ENCODE measurements at regions not wholly inside any gene's neighbourhood (a gene's known extent, or its start where the extent isn't known, plus 50 kb on each side); places are given as distances from the start of the nearest gene placed in this dataset.
"Not testable (repeated sequence)": the region's sequence is repeated elsewhere in the genome, so short reads cannot be mapped to it uniquely, and the experiment has no call there.

DNA sequence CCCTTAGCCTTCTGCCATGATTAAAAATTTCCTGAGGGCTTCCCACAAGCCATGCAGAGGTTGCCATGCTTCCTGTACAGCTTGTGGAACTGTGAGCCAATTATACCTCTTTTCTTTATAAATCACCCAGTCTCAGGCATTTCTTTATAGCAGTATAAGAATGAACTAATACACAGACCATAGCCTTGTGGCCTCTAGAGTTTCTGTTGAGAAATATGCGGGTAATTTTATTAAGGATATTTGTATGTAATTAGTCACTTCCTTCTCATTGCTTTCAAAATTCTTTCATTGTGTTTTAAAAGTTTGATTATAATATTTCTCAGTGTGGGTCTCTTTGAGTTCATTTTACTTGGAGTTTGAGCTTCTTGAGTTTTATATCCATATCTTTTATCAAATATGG is 484.9 kb downstream of the COL12A1 start:
- peaks cover 31% of the 10 kb centered on the region for H3K9me3 Mint-ChIP-seq (ENCODE audit: low read depth)
- H3K4me1 Mint-ChIP-seq (ENCODE audit: low read depth) = peaks cover 4% of the 10 kb centered on the region
- H3K27me3 Mint-ChIP-seq (ENCODE audit: low read depth) = no peaks in the 10 kb centered on the region
- peaks cover 14% of the 10 kb centered on the region for H3K36me3 Mint-ChIP-seq (ENCODE audit: low read depth)
- H3K4me3 Mint-ChIP-seq (ENCODE audit: unreplicated experiment) = no peak overlapping the region
- no peak for DNase-seq (ENCODE audit: low spot score)
- H3K27ac Mint-ChIP-seq (ENCODE audit: unreplicated experiment) = no peak overlapping the region
- TF ChIP-seq, protein P1, sequence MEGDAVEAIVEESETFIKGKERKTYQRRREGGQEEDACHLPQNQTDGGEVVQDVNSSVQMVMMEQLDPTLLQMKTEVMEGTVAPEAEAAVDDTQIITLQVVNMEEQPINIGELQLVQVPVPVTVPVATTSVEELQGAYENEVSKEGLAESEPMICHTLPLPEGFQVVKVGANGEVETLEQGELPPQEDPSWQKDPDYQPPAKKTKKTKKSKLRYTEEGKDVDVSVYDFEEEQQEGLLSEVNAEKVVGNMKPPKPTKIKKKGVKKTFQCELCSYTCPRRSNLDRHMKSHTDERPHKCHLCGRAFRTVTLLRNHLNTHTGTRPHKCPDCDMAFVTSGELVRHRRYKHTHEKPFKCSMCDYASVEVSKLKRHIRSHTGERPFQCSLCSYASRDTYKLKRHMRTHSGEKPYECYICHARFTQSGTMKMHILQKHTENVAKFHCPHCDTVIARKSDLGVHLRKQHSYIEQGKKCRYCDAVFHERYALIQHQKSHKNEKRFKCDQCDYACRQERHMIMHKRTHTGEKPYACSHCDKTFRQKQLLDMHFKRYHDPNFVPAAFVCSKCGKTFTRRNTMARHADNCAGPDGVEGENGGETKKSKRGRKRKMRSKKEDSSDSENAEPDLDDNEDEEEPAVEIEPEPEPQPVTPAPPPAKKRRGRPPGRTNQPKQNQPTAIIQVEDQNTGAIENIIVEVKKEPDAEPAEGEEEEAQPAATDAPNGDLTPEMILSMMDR (IDR thresholded peaks at IDR 0.05) = no peak

DNA sequence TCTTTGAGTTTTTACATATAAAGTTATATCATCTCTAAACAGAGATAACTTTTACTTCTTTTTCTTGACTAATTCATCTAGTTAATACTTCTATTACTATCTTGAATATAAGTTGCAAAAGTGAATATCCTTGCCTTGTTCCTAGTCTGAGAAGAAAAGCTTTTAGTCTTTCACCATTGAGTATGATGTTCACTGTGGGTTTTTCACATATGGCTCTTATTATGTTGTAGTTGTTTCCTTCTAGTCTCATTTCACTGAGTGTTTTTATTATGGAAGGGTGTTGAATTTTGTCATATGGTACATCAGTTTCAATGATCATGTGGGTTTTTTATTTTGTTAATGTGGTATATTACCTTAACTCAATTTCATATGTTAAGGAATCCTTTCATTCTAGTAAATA is 488.3 kb downstream of the COL12A1 start:
- no peak overlapping the region for H3K4me3 Mint-ChIP-seq (ENCODE audit: unreplicated experiment)
- peaks cover 23% of the 10 kb centered on the region for H3K4me1 Mint-ChIP-seq (ENCODE audit: low read depth)
- TF ChIP-seq, protein P1 (IDR thresholded peaks at IDR 0.05) = no peak
- peaks cover 14% of the 10 kb centered on the region for H3K36me3 Mint-ChIP-seq (ENCODE audit: low read depth)
- H3K27ac Mint-ChIP-seq (ENCODE audit: unreplicated experiment) = no peak overlapping the region
- H3K9me3 Mint-ChIP-seq (ENCODE audit: low read depth) = peaks cover 26% of the 10 kb centered on the region
- H3K27me3 Mint-ChIP-seq (ENCODE audit: low read depth) = no peaks in the 10 kb centered on the region
- no peak for DNase-seq (ENCODE audit: low spot score)

DNA sequence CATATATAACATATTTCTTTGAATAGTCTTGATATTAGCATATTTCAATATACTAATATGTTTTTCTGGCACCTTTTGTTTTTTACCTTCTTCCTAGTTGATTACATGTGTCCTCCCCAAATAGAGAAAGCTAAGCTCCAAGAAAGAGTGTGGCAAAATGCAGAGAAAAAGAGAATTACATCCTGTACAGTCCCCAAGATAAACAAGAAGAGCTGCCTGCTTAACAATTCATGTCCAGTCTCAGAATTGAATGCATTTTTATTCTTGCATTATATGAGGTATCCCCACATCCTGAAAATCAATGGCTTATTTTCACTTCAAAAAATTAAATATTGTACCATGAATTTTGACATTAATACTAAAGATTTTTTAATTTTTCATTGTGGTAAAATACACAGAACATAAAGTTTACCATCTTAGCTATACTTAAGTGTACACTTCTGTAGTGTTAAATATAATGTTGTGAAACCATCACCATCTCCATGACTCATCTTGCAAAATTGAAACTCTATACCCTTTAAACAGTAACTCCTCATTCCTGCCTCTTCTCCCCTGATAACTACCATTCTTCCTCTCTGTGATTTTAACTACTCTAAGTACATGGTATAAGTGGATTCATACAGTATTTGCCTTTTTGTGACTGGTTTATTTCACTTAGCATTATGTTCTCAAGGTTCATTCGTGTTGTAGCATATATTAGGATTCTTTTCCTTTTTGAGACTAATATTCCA is 490.3 kb downstream of the COL12A1 start:
- Mint-ChIP-seq H3K27ac (ENCODE audit: unreplicated experiment) (peak overlapping the region; percentile 42), H3K36me3 (ENCODE audit: low read depth) (peaks cover 10% of the 10 kb centered on the region), H3K4me3 (ENCODE audit: unreplicated experiment) (no peak overlapping the region), H3K9me3 (ENCODE audit: low read depth) (peaks cover 21% of the 10 kb centered on the region), H3K4me1 (ENCODE audit: low read depth) (peaks cover 23% of the 10 kb centered on the region), H3K27me3 (ENCODE audit: low read depth) (no peaks in the 10 kb centered on the region)
- DNase-seq (ENCODE audit: low spot score) = no peak
- TF ChIP-seq, protein P1 (IDR thresholded peaks at IDR 0.05) = no peak

- peaks cover 3% of the 10 kb centered on the region for H3K36me3 Mint-ChIP-seq (ENCODE audit: low read depth)
- TF ChIP-seq, protein P1 (IDR thresholded peaks at IDR 0.05) = no peak
- peaks cover 23% of the 10 kb centered on the region for H3K4me1 Mint-ChIP-seq (ENCODE audit: low read depth)
- no peak overlapping the region for H3K4me3 Mint-ChIP-seq (ENCODE audit: unreplicated experiment)
- H3K27ac Mint-ChIP-seq (ENCODE audit: unreplicated experiment) = no peak overlapping the region
- DNase-seq (ENCODE audit: low spot score) = no peak
- H3K9me3 Mint-ChIP-seq (ENCODE audit: low read depth) = peaks cover 11% of the 10 kb centered on the region
- no peaks in the 10 kb centered on the region for H3K27me3 Mint-ChIP-seq (ENCODE audit: low read depth)
Measured at GRCh38 chr6:74713941-74714340, 491.9 kb downstream of the COL12A1 start.

DNA sequence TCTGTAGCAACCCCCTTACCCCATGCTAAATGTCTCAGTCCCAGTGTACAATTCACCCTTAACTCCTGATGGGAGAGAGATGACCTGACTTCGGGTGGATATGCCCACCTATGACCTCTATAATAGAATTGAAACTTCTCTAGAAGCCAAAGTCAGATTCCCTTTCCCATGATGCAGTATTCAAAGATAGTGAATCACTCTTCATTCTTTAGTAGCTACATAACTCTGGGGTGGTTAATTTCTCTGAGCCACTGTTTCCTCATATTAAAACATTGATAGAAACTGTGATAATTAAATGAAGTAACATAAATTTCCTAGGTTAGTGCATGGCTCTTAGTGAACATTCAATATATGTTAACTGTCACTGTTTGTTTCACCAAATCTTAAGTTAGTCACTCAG is 500.4 kb downstream of the COL12A1 start:
- no peak overlapping the region for H3K4me3 Mint-ChIP-seq (ENCODE audit: unreplicated experiment)
- TF ChIP-seq, protein P1 (IDR thresholded peaks at IDR 0.05) = no peak
- peaks cover 14% of the 10 kb centered on the region for H3K4me1 Mint-ChIP-seq (ENCODE audit: low read depth)
- no peaks in the 10 kb centered on the region for H3K27me3 Mint-ChIP-seq (ENCODE audit: low read depth)
- DNase-seq (ENCODE audit: low spot score) = no peak
- H3K27ac Mint-ChIP-seq (ENCODE audit: unreplicated experiment) = no peak overlapping the region
- peaks cover 2% of the 10 kb centered on the region for H3K9me3 Mint-ChIP-seq (ENCODE audit: low read depth)
- H3K36me3 Mint-ChIP-seq (ENCODE audit: low read depth) = no peaks in the 10 kb centered on the region

DNA sequence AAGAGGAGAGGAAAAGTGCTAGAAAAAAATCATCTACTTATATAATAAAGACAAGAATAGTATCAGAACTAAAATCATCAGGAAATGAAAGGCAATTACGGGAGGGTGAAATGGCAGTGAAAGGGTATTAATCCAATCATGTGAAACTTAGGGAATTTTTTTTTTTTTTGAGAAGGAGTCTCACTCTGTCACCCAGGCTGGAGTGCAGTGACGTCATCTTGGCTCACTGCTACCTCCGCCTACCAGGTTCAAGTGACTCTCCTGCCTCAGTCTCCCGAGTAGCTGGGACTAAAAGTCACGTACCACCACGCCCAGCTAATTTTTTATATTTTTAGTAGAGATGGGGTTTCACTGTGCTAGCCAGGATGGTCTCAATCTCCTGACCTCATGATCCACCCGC is 501.3 kb downstream of the COL12A1 start:
- H3K36me3 Mint-ChIP-seq (ENCODE audit: low read depth); H3K27me3 Mint-ChIP-seq (ENCODE audit: low read depth); DNase-seq (ENCODE audit: low spot score); H3K27ac Mint-ChIP-seq (ENCODE audit: unreplicated experiment); H3K4me3 Mint-ChIP-seq (ENCODE audit: unreplicated experiment); H3K9me3 Mint-ChIP-seq (ENCODE audit: low read depth): not testable (repeated sequence)
- H3K4me1 Mint-ChIP-seq (ENCODE audit: low read depth) = peaks cover 20% of the 10 kb centered on the region

All from chondrocyte (in vitro differentiated cells).